WTC11 (cell line): ENCODE measurements at regions not wholly inside any gene's neighbourhood (a gene's known extent, or its start where the extent isn't known, plus 50 kb on each side); places are given as distances from the start of the nearest gene placed in this dataset.

Source experiments
- CTCF ChIP-seq: fragments of 200-600 bp; IDR thresholded peaks from 2 replicates; pipeline ENCODE4 v1.8.0; 2022; ENCODE audit warnings: antibody characterized with exemption
- ZNF121 ChIP-seq: sonication (generic); formaldehyde crosslinking; IDR thresholded peaks from 2 replicates; pipeline ENCODE4 v1.8.0; 2023; ENCODE audit warnings: missing genetic modification reagents

- TF ChIP-seq CTCF, result no peak
- no peak for TF ChIP-seq ZNF121 (CRISPR knock-in tag)
These were observed 197.7 kb downstream of the PLK2 start for GRCh38 chr5:58262226-58262625.
